ENCODE measurements at regions not wholly inside any gene's neighbourhood (a gene's known extent, or its start where the extent isn't known, plus 50 kb on each side); places are given as distances from the start of the nearest gene placed in this dataset.

DNA sequence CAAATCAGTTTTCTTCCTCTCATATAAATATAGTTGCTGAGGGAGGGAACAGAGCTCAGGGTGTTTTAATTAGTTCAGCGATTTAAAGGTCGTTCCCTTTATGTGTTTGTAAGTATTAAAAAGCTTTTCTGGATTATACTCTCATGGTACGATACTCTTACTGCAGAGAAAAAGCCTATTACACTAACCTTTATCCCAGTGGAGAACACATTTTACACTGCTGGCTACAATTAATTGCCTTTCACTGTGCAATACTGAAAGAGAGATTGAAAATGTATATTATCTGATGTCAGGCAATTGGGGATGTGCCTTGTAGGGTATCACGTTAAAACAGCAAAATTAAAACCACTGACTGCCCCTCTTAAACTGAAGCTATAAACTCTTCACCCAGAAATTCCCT lies 526.9 kb upstream of the SGCG start:
- TF ChIP-seq, protein P1, sequence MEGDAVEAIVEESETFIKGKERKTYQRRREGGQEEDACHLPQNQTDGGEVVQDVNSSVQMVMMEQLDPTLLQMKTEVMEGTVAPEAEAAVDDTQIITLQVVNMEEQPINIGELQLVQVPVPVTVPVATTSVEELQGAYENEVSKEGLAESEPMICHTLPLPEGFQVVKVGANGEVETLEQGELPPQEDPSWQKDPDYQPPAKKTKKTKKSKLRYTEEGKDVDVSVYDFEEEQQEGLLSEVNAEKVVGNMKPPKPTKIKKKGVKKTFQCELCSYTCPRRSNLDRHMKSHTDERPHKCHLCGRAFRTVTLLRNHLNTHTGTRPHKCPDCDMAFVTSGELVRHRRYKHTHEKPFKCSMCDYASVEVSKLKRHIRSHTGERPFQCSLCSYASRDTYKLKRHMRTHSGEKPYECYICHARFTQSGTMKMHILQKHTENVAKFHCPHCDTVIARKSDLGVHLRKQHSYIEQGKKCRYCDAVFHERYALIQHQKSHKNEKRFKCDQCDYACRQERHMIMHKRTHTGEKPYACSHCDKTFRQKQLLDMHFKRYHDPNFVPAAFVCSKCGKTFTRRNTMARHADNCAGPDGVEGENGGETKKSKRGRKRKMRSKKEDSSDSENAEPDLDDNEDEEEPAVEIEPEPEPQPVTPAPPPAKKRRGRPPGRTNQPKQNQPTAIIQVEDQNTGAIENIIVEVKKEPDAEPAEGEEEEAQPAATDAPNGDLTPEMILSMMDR (IDR thresholded peaks at IDR 0.05), result no peak
- TF ChIP-seq EZH2 (IDR thresholded peaks at IDR 0.05; ENCODE audit: borderline replicate concordance, insufficient read depth, low read depth, low read length, poor library complexity, severe bottlenecking), result no peak

Measured in B cell (primary cell).